ENCODE measurements at regions not wholly inside any gene's neighbourhood (a gene's known extent, or its start where the extent isn't known, plus 50 kb on each side); places are given as distances from the start of the nearest gene placed in this dataset.

DNA sequence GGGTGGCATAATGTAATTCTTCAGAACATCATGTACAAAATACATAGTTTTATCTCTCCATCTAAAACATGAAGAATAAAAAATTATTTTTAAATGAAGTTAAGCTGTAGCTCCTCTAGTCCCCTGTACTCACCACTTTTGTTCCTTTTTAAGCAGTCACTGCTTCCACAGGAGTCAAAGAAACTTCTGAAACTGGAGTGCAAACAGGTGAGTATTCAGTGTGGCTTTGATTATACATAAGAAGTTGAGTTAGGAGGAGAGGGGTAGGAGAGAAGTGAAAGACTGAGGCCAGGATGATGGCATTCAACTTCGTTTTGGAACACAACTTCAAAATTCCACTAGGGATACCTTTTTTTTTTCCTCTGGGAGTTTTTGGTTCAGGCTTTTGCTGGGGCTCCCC is 131.4 kb upstream of the CNTN1 start:
- no peak for TF ChIP-seq POLR2AphosphoS5 (IDR thresholded peaks at IDR 0.05; ENCODE audit: low read depth, low read length)
- TF ChIP-seq PAX5 (IDR thresholded peaks at IDR 0.05; ENCODE audit: insufficient read depth, low read length, severe bottlenecking), result no peak
- TF ChIP-seq POLR2A (IDR thresholded peaks at IDR 0.05; ENCODE audit: low read depth, low read length), result no peak
- no peak for TF ChIP-seq TAF1 (IDR thresholded peaks at IDR 0.05; ENCODE audit: low read depth, low read length)
- TF ChIP-seq SPI1 (IDR thresholded peaks at IDR 0.05; ENCODE audit: low read depth, low read length), result peak; percentile 5; the same call in 1 of the 2 replicates
- TF ChIP-seq POU2F2 (IDR thresholded peaks at IDR 0.05; ENCODE audit: low read depth, low read length), result no peak

Measured in GM12891 (cell line).